B cell (primary cell): ENCODE measurements at regions not wholly inside any gene's neighbourhood (a gene's known extent, or its start where the extent isn't known, plus 50 kb on each side); places are given as distances from the start of the nearest gene placed in this dataset.

Experiments used
- ATAC-seq: fragments of 200-7000 bp; cut with Tn5 transposase; one replicate; pipeline ENCODE4 v1.10.0; 2021; ENCODE audit warnings: low read depth, mild to moderate bottlenecking, moderate number of reproducible peaks, moderate library complexity
- CTCF ChIA-PET: fragments of 350-600 bp; sonication (Branson Sonifier 250); formaldehyde crosslinking; loops from one replicate; lab custom pipeline; 2021; ENCODE audit warnings: antibody characterized with exemption, inconsistent platforms; lab: Charles Lee
- POLR2A ChIA-PET: fragments of 350-600 bp; sonication (Branson Sonifier 250); formaldehyde crosslinking; loops from one replicate; lab custom pipeline; 2021; ENCODE audit warnings: antibody characterized with exemption; lab: Charles Lee
- DNase-seq: peaks from one replicate; pipeline ENCODE4 v3.0.0; 2013
- H2AFZ ChIP-seq: 2 replicates; pipeline ENCODE4 v1.6.1; 2012; ENCODE audit warnings: mild to moderate bottlenecking, low read depth, low read length; ENCODE audit not compliant: insufficient read depth, poor library complexity, severe bottlenecking
- H3K27ac ChIP-seq, 2 donors: 1 replicate in 1 of 2; 2 replicates in 1 of 2; pipeline ENCODE4 v1.5.1; 2012 to 2013; ENCODE audit warnings: low read length in 2 of 2, mild to moderate bottlenecking in 2 of 2, moderate library complexity in 1 of 2
- H3K27me3 ChIP-seq, 4 experiments: fragments of 200-600 bp in 1 of 4; sonication (generic) in 1 of 4; replicated peaks in 1 of 4; 1 replicate in 2 of 4; 2 replicates in 2 of 4; pipeline versions ENCODE4 v1.6.1 to v1.7.0; 2013 to 2016; ENCODE audit warnings: low read length in 3 of 4, mild to moderate bottlenecking in 2 of 4, mixed read lengths in 1 of 4, moderate library complexity in 1 of 4; ENCODE audit not compliant: insufficient read depth in 4 of 4, control insufficient read depth in 3 of 4; ENCODE audit errors: control extremely low read depth in 1 of 4
- H3K36me3 ChIP-seq, 2 experiments: replicated peaks in 1 of 2; 1 replicate in 1 of 2; 2 replicates in 1 of 2; pipeline versions ENCODE4 v1.6.1 to v1.7.1; 2013; ENCODE audit warnings: low read length in 1 of 2; ENCODE audit not compliant: insufficient read depth in 2 of 2, control insufficient read depth in 1 of 2; ENCODE audit errors: control extremely low read depth in 1 of 2, extremely low read depth in 1 of 2
- H3K4me1 ChIP-seq, 2 donors: fragments of 200-600 bp in 1 of 2; sonication (generic) in 1 of 2; 1 replicate in 1 of 2; 2 replicates in 1 of 2; pipeline versions ENCODE4 v1.5.1 to v1.6.1; 2013 to 2017; ENCODE audit warnings: low read length in 2 of 2; ENCODE audit not compliant: control insufficient read depth in 2 of 2, insufficient read depth in 2 of 2
- H3K4me2 ChIP-seq: replicated peaks from 2 replicates; pipeline ENCODE3; 2012; ENCODE audit warnings: mild to moderate bottlenecking, low read depth, low read length; ENCODE audit not compliant: poor library complexity, severe bottlenecking
- H3K4me3 ChIP-seq, 5 experiments: fragments of 200-600 bp in 1 of 5; sonication (generic) in 1 of 5; 1 replicate in 3 of 5; 2 replicates in 2 of 5; pipeline versions ENCODE4 v1.5.1 to v1.7.0; 2011 to 2016; ENCODE audit warnings: low read length in 4 of 5, mild to moderate bottlenecking in 4 of 5, low read depth in 2 of 5, control low read depth in 1 of 5, moderate library complexity in 1 of 5; ENCODE audit not compliant: insufficient read depth in 1 of 5; ENCODE audit errors: control extremely low read depth in 1 of 5, extremely low read depth in 1 of 5
- H3K79me2 ChIP-seq: fragments of 200-600 bp; sonication (generic); one replicate; pipeline ENCODE4 v1.6.0; 2016; ENCODE audit warnings: low read length; ENCODE audit not compliant: control insufficient read depth, insufficient read depth
- H3K9ac ChIP-seq: fragments of 200-600 bp; sonication (generic); 2 replicates; pipeline ENCODE4 v1.6.1; 2017; ENCODE audit warnings: mild to moderate bottlenecking, low read length, moderate library complexity
- H3K9me3 ChIP-seq, 3 donors: one replicate each; pipeline versions ENCODE4 v1.6.1 to v1.7.1; 2013; ENCODE audit warnings: low read length in 2 of 3; ENCODE audit not compliant: control insufficient read depth in 2 of 3, insufficient read depth in 1 of 3; ENCODE audit errors: control extremely low read depth in 1 of 3
- H4K20me1 ChIP-seq: 2 replicates; pipeline ENCODE4 v1.6.0; 2012; ENCODE audit warnings: mild to moderate bottlenecking, low read length; ENCODE audit not compliant: insufficient read depth, control insufficient read depth, poor library complexity, severe bottlenecking
- H3K27ac Mint-ChIP-seq: one replicate; pipeline ENCODE4 v1.8.0; 2021; ENCODE audit warnings: mixed read lengths
- H3K27me3 Mint-ChIP-seq: one replicate; pipeline ENCODE4 v1.8.0; 2021; ENCODE audit warnings: mixed read lengths
- H3K4me1 Mint-ChIP-seq: one replicate; pipeline ENCODE4 v1.8.0; 2021; ENCODE audit warnings: mixed read lengths
- H3K4me3 Mint-ChIP-seq: one replicate; pipeline ENCODE4 v1.8.0; 2021; ENCODE audit warnings: mixed read lengths
- H3K9me3 Mint-ChIP-seq: one replicate; pipeline ENCODE4 v1.8.0; 2022; ENCODE audit warnings: mixed read lengths; ENCODE audit not compliant: insufficient read depth
- EZH2 ChIP-seq: IDR thresholded peaks from 2 replicates; pipeline ENCODE4 v1.6.1; 2012; ENCODE audit warnings: borderline replicate concordance, low read depth, mild to moderate bottlenecking, moderate library complexity, low read length; ENCODE audit not compliant: insufficient read depth, poor library complexity, severe bottlenecking
- WGBS: methylation state at CpG from one replicate; pipeline ENCODE4 v1.1.5; 2013; ENCODE audit warnings: missing lambda C conversion rate; ENCODE audit not compliant: insufficient coverage; 5-methylcytosine and 5-hydroxymethylcytosine counted together
- intact Hi-C: fragments of 100-400 bp; cut with micrococcal nuclease; formaldehyde crosslinking; loops from one replicate; pipeline ENCODE4 v1.10.0; 2022
- TF ChIP-seq, protein P1 (sequence below): fragments of 200-600 bp; IDR thresholded peaks from one replicate; pipeline ENCODE4 v1.8.0; 2022; ENCODE audit warnings: antibody characterized with exemption, mild to moderate bottlenecking

DNA sequence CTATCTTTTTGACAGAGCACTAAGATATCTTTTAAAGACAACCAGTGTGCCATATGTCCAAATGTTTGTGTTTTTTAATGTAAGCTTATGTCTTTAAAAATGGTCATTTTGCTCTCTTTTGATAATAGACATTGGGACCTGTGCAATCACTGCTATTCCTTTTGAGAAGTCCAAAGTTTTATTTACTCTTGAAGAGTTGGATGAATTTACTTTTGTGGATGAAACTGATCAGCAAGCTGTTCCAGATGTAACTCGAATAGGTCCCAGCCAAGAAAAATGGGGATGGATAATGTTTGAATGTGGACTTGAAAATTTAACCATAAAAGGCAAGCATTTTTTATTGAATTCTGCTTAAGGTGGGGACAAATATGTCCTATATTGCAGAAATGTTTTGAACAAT lies 97.2 kb downstream of the BLTP1 start:
- no peak for DNase-seq
- no peak for ATAC-seq
- no peak overlapping the region for H3K9ac ChIP-seq
- H4K20me1 ChIP-seq, result no peaks in the 10 kb centered on the region
- no peaks in the 10 kb centered on the region for H3K9me3 ChIP-seq
- Mint-ChIP-seq H3K4me3 (no peak overlapping the region), H3K4me1 (no peaks in the 10 kb centered on the region), H3K27me3 (no peaks in the 10 kb centered on the region), H3K27ac (no peak overlapping the region), H3K9me3 (no peaks in the 10 kb centered on the region)
- H3K27me3 ChIP-seq, result no peaks in the 10 kb centered on the region
- H3K4me1 ChIP-seq, result no peaks in the 10 kb centered on the region
- intact Hi-C loops, result no loop called here
- H3K4me2 ChIP-seq, result no peak overlapping the region
- CTCF ChIA-PET, result no interaction called here
- no CpG with 5 or more reads among the region's 1 CpG for WGBS
- no peaks in the 10 kb centered on the region for H3K79me2 ChIP-seq
- peaks cover 2 to 54% of the 10 kb centered on the region in 2 experiments for H3K36me3 ChIP-seq
- H2AFZ ChIP-seq, result no peak overlapping the region
- no peak overlapping the region for H3K27ac ChIP-seq
- no peak for TF ChIP-seq EZH2
- TF ChIP-seq, protein P1, sequence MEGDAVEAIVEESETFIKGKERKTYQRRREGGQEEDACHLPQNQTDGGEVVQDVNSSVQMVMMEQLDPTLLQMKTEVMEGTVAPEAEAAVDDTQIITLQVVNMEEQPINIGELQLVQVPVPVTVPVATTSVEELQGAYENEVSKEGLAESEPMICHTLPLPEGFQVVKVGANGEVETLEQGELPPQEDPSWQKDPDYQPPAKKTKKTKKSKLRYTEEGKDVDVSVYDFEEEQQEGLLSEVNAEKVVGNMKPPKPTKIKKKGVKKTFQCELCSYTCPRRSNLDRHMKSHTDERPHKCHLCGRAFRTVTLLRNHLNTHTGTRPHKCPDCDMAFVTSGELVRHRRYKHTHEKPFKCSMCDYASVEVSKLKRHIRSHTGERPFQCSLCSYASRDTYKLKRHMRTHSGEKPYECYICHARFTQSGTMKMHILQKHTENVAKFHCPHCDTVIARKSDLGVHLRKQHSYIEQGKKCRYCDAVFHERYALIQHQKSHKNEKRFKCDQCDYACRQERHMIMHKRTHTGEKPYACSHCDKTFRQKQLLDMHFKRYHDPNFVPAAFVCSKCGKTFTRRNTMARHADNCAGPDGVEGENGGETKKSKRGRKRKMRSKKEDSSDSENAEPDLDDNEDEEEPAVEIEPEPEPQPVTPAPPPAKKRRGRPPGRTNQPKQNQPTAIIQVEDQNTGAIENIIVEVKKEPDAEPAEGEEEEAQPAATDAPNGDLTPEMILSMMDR, result no peak
- POLR2A ChIA-PET, result no interaction called here
- H3K4me3 ChIP-seq, result no peak overlapping the region

DNA sequence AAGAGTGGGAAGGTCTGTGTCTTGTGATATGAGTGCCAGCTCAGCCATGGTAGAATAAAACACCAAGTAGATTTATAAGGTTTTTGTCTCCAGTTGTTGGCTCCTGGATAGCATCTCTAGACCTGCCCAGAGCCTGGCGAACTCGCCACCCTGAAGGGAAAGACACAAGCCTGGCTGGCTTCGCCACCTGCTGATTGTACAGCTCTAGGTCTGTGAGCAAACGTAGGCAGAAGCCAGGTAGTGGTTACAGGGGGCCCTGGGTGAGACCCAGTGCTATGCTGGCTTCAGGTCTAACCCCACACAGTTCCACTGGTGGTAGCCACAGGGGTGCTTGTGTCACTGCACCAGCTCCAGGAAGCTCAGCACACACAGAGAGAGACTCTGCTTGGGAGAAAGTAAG lies 100.5 kb downstream of the BLTP1 start:
- TF ChIP-seq, protein P1, result no peak
- no peak for TF ChIP-seq EZH2
- no peak overlapping the region for H3K27ac Mint-ChIP-seq
- no peaks in the 10 kb centered on the region for H3K9me3 Mint-ChIP-seq
- 95% methylated on average over 4 of the region's 4 CpGs for WGBS
- H3K27me3 Mint-ChIP-seq, result no peaks in the 10 kb centered on the region
- intact Hi-C loops, result no loop called here
- Histone ChIP-seq H3K4me2 (no peak overlapping the region), H3K27ac (no peak overlapping the region), H3K9ac (no peak overlapping the region), H3K79me2 (no peaks in the 10 kb centered on the region), H3K4me3 (no peak overlapping the region), H3K4me1 (no peaks in the 10 kb centered on the region), H3K9me3 (no peaks in the 10 kb centered on the region), H2AFZ (no peak overlapping the region), H4K20me1 (no peaks in the 10 kb centered on the region), H3K36me3 (peaks cover 2 to 60% of the 10 kb centered on the region in 2 experiments), H3K27me3 (no peaks in the 10 kb centered on the region)
- H3K4me3 Mint-ChIP-seq, result no peak overlapping the region
- ATAC-seq (no peak), DNase-seq (no peak)
- H3K4me1 Mint-ChIP-seq, result no peaks in the 10 kb centered on the region
- POLR2A ChIA-PET, result no interaction called here
- CTCF ChIA-PET, result no interaction called here
